ENCODE measurements at regions not wholly inside any gene's neighbourhood (a gene's known extent, or its start where the extent isn't known, plus 50 kb on each side); places are given as distances from the start of the nearest gene placed in this dataset.

DNA sequence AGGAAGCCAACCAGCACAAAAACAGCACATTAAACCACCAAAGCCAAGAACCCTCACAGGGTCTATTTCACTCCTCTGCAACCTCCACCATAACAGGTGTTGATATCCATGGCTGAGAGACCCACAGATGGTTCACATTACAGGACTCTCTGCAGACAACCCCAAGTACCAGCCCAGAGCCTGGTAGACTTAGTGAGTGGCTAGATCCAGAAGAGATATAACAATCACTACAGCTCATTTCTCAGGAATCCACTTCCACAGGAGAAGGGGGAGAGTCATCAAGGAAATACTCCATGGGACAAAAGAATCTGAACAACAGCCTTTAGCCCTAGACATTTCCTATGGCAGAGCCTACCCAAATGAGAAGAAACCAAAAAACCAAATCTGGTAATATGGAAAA is 168.1 kb upstream of the CD96 start (continued):
- TF ChIP-seq ZNF462 (CRISPR knock-in tag; IDR thresholded peaks at IDR 0.05), result no peak
- TF ChIP-seq CTCF (conservative IDR thresholded peaks at IDR 0.05; ENCODE audit: low read depth in 2 of 2), result no peak
- TF ChIP-seq STAT1 (IDR thresholded peaks at IDR 0.05; ENCODE audit: unreplicated experiment), result no peak
- no peak for TF ChIP-seq REST (IDR thresholded peaks at IDR 0.05; ENCODE audit: unreplicated experiment)
- no peak for TF ChIP-seq EZH2 (IDR thresholded peaks at IDR 0.05; ENCODE audit: low read depth, unreplicated experiment)
- no peak for TF ChIP-seq JUNB (IDR thresholded peaks at IDR 0.05; ENCODE audit: unreplicated experiment)
- no peak for TF ChIP-seq POLR2AphosphoS5 (IDR thresholded peaks at IDR 0.05; ENCODE audit: low read depth)
